BLaER1 treated with 17β-estradiol and CSF1 and Interleukin-3, amounts not matched to agents 10 nM and 100 nM (cell line): ENCODE measurements at regions not wholly inside any gene's neighbourhood (a gene's known extent, or its start where the extent isn't known, plus 50 kb on each side); places are given as distances from the start of the nearest gene placed in this dataset.

Experiments used
- H3K27ac ChIP-seq, 11 experiments: shearing (Covaris generic); formaldehyde crosslinking; 2 replicates each; pipeline ENCODE4 v1.8.1; 2022
- H3K27me3 ChIP-seq, 11 experiments: shearing (Covaris generic); formaldehyde crosslinking; 2 replicates each; pipeline ENCODE4 v1.8.1; 2022
- H3K36me3 ChIP-seq, 11 experiments: shearing (Covaris generic); formaldehyde crosslinking; 2 replicates each; pipeline ENCODE4 v1.8.1; 2022
- H3K4me1 ChIP-seq, 10 experiments: shearing (Covaris generic); formaldehyde crosslinking; 2 replicates each; pipeline ENCODE4 v1.8.1; 2022
- H3K4me2 ChIP-seq, 11 experiments: shearing (Covaris generic); formaldehyde crosslinking; 2 replicates each; pipeline ENCODE4 v1.8.1; 2022
- H3K4me3 ChIP-seq, 10 experiments: shearing (Covaris generic); formaldehyde crosslinking; 2 replicates each; pipeline ENCODE4 v1.8.1; 2022
- H3K9ac ChIP-seq, 11 experiments: shearing (Covaris generic); formaldehyde crosslinking; 2 replicates each; pipeline ENCODE4 v1.8.1; 2022
- H3K9me3 ChIP-seq, 11 experiments: shearing (Covaris generic); formaldehyde crosslinking; replicated peaks in 1 of 11; 2 replicates each; pipeline ENCODE4 v1.8.1; 2022
- H4K20me1 ChIP-seq, 11 experiments: shearing (Covaris generic); formaldehyde crosslinking; 2 replicates each; pipeline ENCODE4 v1.8.1; 2022
- Cebpa-rat ChIP-seq, 11 experiments: shearing (Covaris generic); IDR thresholded peaks; 2 replicates each; pipeline ENCODE4 v1.8.1; 2022

- Histone ChIP-seq H3K9me3 (peaks cover 0 to 3% (median 0%) of the 10 kb centered on the region in 11 experiments; a peak in 1 of 22 replicates), H3K9ac (no peak overlapping the region), H3K4me3 (no peak overlapping the region), H3K27ac (no peak overlapping the region), H4K20me1 (no peaks in the 10 kb centered on the region), H3K4me2 (no peak overlapping the region), H3K27me3 (no peaks in the 10 kb centered on the region), H3K36me3 (no peaks in the 10 kb centered on the region), H3K4me1 (peaks cover 3 to 6% (median 5%) of the 10 kb centered on the region in 10 experiments; a peak in 15 of 20 replicates)
- TF ChIP-seq Cebpa-rat (IDR thresholded peaks at IDR 0.05) = no peak
These were observed 120.6 kb upstream of the FRMD4A start for GRCh38 chr10:14451341-14451740.

GRCh38 chr10:14450041-14450491 is 119.3 kb upstream of the FRMD4A start:
- Histone ChIP-seq H3K36me3 (no peaks in the 10 kb centered on the region), H3K27me3 (no peaks in the 10 kb centered on the region), H4K20me1 (no peaks in the 10 kb centered on the region), H3K9me3 (peaks cover 0 to 3% (median 0%) of the 10 kb centered on the region in 11 experiments; a peak in 1 of 22 replicates), H3K4me2 (no peak overlapping the region), H3K27ac (no peak overlapping the region), H3K4me1 (no peaks in the 10 kb centered on the region), H3K4me3 (no peak overlapping the region), H3K9ac (no peak overlapping the region)
- TF ChIP-seq Cebpa-rat (IDR thresholded peaks at IDR 0.05) = no peak

- Histone ChIP-seq H3K4me1 (no peaks in the 10 kb centered on the region), H3K27me3 (no peaks in the 10 kb centered on the region), H3K4me3 (no peak overlapping the region), H4K20me1 (no peaks in the 10 kb centered on the region), H3K27ac (no peak overlapping the region), H3K4me2 (no peak overlapping the region), H3K9ac (no peak overlapping the region), H3K36me3 (no peaks in the 10 kb centered on the region), H3K9me3 (peaks cover 0 to 3% (median 0%) of the 10 kb centered on the region in 11 experiments; a peak in 1 of 22 replicates)
- TF ChIP-seq Cebpa-rat (IDR thresholded peaks at IDR 0.05) = no peak
These were observed 118.6 kb upstream of the FRMD4A start for GRCh38 chr10:14449293-14449815.

- Histone ChIP-seq H3K27me3 (no peaks in the 10 kb centered on the region), H3K9ac (no peak overlapping the region), H4K20me1 (no peaks in the 10 kb centered on the region), H3K4me1 (no peaks in the 10 kb centered on the region), H3K4me3 (no peak overlapping the region), H3K9me3 (peaks cover 0 to 3% (median 0%) of the 10 kb centered on the region in 11 experiments; a peak in 1 of 22 replicates), H3K4me2 (no peak overlapping the region), H3K27ac (no peak overlapping the region), H3K36me3 (no peaks in the 10 kb centered on the region)
- TF ChIP-seq Cebpa-rat (IDR thresholded peaks at IDR 0.05) = no peak
These were observed 117.7 kb upstream of the FRMD4A start for GRCh38 chr10:14448197-14448990.

- no peak for TF ChIP-seq Cebpa-rat (IDR thresholded peaks at IDR 0.05)
- Histone ChIP-seq H3K36me3 (no peaks in the 10 kb centered on the region), H3K9me3 (peaks cover 0 to 3% (median 0%) of the 10 kb centered on the region in 11 experiments; a peak in 1 of 22 replicates), H3K4me3 (no peak overlapping the region), H3K4me2 (no peak overlapping the region), H3K27me3 (no peaks in the 10 kb centered on the region), H3K4me1 (no peaks in the 10 kb centered on the region), H3K27ac (no peak overlapping the region), H4K20me1 (no peaks in the 10 kb centered on the region), H3K9ac (no peak overlapping the region)
These were observed 116.5 kb upstream of the FRMD4A start for GRCh38 chr10:14447094-14447839.

GRCh38 chr10:14439451-14440259 is 108.9 kb upstream of the FRMD4A start:
- no peaks in the 10 kb centered on the region for H3K9me3 ChIP-seq
- no peaks in the 10 kb centered on the region for H3K4me1 ChIP-seq
- H3K27me3 ChIP-seq = no peaks in the 10 kb centered on the region
- no peak overlapping the region for H3K27ac ChIP-seq
- no peaks in the 10 kb centered on the region for H4K20me1 ChIP-seq
- H3K4me3 ChIP-seq = no peak overlapping the region
- no peak overlapping the region for H3K4me2 ChIP-seq
- TF ChIP-seq Cebpa-rat (IDR thresholded peaks at IDR 0.05) = no peak
- no peak overlapping the region for H3K9ac ChIP-seq
- no peaks in the 10 kb centered on the region for H3K36me3 ChIP-seq

- Histone ChIP-seq H3K4me3 (no peak overlapping the region), H3K4me2 (no peak overlapping the region), H3K4me1 (no peaks in the 10 kb centered on the region)
These were observed 107.9 kb upstream of the FRMD4A start for GRCh38 chr10:14438576-14438975.

GRCh38 chr10:14438057-14438456 is 107.3 kb upstream of the FRMD4A start:
- no peaks in the 10 kb centered on the region for H3K36me3 ChIP-seq
- H3K4me1 ChIP-seq = no peaks in the 10 kb centered on the region
- TF ChIP-seq Cebpa-rat (IDR thresholded peaks at IDR 0.05) = no peak
- H3K27ac ChIP-seq = no peak overlapping the region
- H3K4me2 ChIP-seq = no peak overlapping the region
- no peaks in the 10 kb centered on the region for H4K20me1 ChIP-seq
- no peaks in the 10 kb centered on the region for H3K27me3 ChIP-seq
- H3K9ac ChIP-seq = no peak overlapping the region
- no peaks in the 10 kb centered on the region for H3K9me3 ChIP-seq
- no peak overlapping the region for H3K4me3 ChIP-seq

More at GRCh38 chr10:14438576-14438975, 107.9 kb upstream of the FRMD4A start:
- no peak for TF ChIP-seq Cebpa-rat (IDR thresholded peaks at IDR 0.05)
- Histone ChIP-seq H3K27ac (no peak overlapping the region), H3K9me3 (no peaks in the 10 kb centered on the region), H4K20me1 (no peaks in the 10 kb centered on the region), H3K36me3 (no peaks in the 10 kb centered on the region), H3K27me3 (no peaks in the 10 kb centered on the region), H3K9ac (no peak overlapping the region)
